ENCODE measurements at regions not wholly inside any gene's neighbourhood (a gene's known extent, or its start where the extent isn't known, plus 50 kb on each side); places are given as distances from the start of the nearest gene placed in this dataset.

DNA sequence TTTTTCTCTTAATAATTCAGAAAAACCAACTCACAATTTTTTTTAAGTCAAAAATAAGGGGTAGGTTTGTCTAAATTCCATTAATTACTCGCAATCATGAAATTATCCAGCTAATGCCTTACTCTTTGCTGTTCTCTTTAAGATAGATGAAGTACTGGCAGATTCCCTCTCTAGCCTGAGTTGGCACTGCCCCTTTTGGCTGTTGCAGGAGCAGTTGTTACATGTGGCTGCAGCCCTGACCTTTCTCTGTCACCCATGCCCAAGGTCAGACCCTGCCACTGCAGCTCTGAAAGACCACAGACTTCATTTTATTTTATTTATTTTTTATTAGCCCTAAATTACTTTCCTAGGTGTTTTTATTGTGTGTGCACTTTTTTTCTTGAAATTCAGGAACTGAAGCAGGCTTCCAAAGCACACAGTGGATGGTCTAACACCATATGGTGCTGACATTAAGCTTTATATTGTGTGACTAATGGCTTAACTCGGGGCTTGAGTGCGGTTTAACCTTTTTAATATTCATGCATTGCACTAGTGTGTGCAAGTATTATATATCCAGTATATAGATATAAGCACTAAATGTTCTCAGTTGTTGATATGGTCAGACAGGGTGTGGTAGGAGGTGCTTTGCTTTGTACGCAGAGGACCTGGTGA is 313.0 kb downstream of the CDH2 start:
- Histone ChIP-seq H3K27me3 (replicated peaks in 1 of 7) (no peaks in the 10 kb centered on the region), H3K4me1 (no peaks in the 10 kb centered on the region), H3K27ac (no peak overlapping the region), H3K4me3 (no peak overlapping the region), H3K9me3 (peaks cover 0 to 4% (median 0%) of the 10 kb centered on the region in 8 donors), H3K36me3 (no peaks in the 10 kb centered on the region)
- 53 to 83% (median 65%) methylated on average over 4 of the region's 4 CpGs for WGBS, 5 donors
- no peak for DNase-seq
- intact Hi-C loops (cut with DNase I; ENCODE audit: low total_unique reads), result no loop called here
- TF ChIP-seq, protein P1, sequence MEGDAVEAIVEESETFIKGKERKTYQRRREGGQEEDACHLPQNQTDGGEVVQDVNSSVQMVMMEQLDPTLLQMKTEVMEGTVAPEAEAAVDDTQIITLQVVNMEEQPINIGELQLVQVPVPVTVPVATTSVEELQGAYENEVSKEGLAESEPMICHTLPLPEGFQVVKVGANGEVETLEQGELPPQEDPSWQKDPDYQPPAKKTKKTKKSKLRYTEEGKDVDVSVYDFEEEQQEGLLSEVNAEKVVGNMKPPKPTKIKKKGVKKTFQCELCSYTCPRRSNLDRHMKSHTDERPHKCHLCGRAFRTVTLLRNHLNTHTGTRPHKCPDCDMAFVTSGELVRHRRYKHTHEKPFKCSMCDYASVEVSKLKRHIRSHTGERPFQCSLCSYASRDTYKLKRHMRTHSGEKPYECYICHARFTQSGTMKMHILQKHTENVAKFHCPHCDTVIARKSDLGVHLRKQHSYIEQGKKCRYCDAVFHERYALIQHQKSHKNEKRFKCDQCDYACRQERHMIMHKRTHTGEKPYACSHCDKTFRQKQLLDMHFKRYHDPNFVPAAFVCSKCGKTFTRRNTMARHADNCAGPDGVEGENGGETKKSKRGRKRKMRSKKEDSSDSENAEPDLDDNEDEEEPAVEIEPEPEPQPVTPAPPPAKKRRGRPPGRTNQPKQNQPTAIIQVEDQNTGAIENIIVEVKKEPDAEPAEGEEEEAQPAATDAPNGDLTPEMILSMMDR (IDR thresholded peaks at IDR 0.05 in 8 of 11, conservative IDR thresholded peaks at IDR 0.05 in 3 of 11), result no peak
- TF ChIP-seq POLR2AphosphoS5 (IDR thresholded peaks at IDR 0.05), result no peak

DNA sequence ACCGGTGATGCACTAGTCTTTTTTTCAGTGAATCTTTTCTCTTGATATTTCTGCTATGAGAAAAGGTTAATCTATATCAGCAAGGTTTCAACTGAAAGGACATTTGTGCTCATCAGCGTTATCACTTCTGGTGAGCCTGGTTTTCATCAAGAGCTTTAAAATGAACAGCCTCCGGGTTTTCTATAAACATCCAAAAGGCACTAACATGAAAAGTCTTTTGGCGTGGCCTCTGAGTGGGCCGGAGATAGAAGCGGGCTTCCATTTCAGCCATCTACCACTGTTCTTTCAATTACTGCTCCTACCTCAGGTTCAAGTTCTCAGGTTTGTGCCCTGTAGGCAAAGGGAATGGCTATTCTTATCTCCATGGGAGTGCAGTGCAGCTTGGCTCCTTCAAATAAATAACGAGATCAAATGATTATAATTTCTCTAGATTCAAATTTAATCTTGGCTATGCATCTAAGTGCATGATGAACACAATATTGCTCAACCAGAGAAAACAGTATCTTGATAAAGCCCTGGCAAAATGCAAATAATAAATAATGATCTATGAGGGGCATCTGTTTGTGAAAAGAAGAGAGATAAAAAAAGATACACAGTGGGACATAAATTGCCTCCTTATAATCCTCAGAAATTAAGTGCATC is 314.8 kb downstream of the CDH2 start:
- Histone ChIP-seq H3K4me1 (no peaks in the 10 kb centered on the region), H3K9me3 (no peaks in the 10 kb centered on the region), H3K4me3 (no peak overlapping the region), H3K27ac (no peak overlapping the region), H3K36me3 (no peaks in the 10 kb centered on the region), H3K27me3 (replicated peaks in 1 of 7) (no peaks in the 10 kb centered on the region)
- no peak for DNase-seq
- no peak for TF ChIP-seq POLR2AphosphoS5 (IDR thresholded peaks at IDR 0.05)
- intact Hi-C loops (cut with DNase I; ENCODE audit: low total_unique reads), result no loop called here
- 80 to 88% (median 83%) methylated on average over 7 of the region's 7 CpGs for WGBS, 5 donors

DNA sequence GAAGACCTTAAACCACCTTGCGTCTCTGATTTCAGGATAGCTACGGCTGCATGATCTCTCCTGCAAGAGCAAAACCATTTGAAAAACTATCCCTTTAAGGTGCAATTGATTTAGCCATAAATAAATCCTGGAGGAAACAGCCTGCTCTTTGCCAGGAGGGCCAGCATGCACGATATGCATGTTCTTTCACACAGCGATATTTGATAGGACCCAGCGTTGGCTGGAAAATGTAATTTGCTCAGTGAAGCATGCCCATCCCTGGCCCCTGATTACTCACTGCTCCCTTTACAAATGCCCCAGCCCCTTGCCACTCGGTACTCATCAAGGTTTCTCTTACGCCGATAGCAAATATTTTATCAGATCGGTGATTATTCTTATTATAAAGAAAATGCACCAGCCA is 315.4 kb downstream of the CDH2 start:
- no peak for DNase-seq
- WGBS, 5 donors, result 88 to 91% (median 89%) methylated on average over 9 of the region's 9 CpGs
- intact Hi-C loops (cut with DNase I; ENCODE audit: low total_unique reads), result no loop called here
- Histone ChIP-seq H3K4me3 (no peak overlapping the region), H3K9me3 (no peaks in the 10 kb centered on the region), H3K27me3 (replicated peaks in 1 of 7) (no peaks in the 10 kb centered on the region), H3K4me1 (no peaks in the 10 kb centered on the region), H3K27ac (no peak overlapping the region), H3K36me3 (no peaks in the 10 kb centered on the region)
- TF ChIP-seq POLR2AphosphoS5 (IDR thresholded peaks at IDR 0.05) (no peak), POLR2A (IDR thresholded peaks at IDR 0.05) (no peak)
- TF ChIP-seq, protein P1 (IDR thresholded peaks at IDR 0.05 in 8 of 11, conservative IDR thresholded peaks at IDR 0.05 in 3 of 11), result no peak

DNA sequence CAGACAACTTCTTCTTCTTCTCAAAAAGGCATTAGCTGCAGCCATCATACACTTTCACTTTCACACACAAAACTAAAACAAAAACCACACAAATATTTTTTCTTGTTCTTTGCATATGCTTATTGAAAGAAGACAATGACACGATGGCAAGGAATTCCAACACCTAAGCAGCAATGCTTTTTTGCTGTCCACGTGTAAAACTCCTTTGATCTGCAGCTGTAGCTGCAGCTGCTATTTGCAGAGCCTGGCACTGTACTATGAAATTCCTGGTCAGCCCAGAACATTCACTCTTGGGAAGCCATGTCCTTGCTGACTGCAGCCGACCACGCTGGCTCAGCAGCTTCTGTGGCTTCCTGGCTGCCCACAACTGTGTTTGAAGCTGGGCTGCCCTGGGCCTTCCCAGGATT is 316.2 kb downstream of the CDH2 start:
- no peak overlapping the region for H3K4me3 ChIP-seq
- H3K36me3 ChIP-seq, result no peaks in the 10 kb centered on the region
- H3K27me3 ChIP-seq (replicated peaks in 1 of 7), result no peaks in the 10 kb centered on the region
- WGBS, 5 donors, result 16 to 31% (median 28%) methylated on average over 4 of the region's 4 CpGs
- intact Hi-C loops (cut with DNase I; ENCODE audit: low total_unique reads), result no loop called here
- no peak overlapping the region for H3K27ac ChIP-seq
- DNase-seq, result no peak
- no peaks in the 10 kb centered on the region for H3K4me1 ChIP-seq
- no peaks in the 10 kb centered on the region for H3K9me3 ChIP-seq
- no peak for TF ChIP-seq POLR2AphosphoS5 (IDR thresholded peaks at IDR 0.05)
- TF ChIP-seq, protein P1 (IDR thresholded peaks at IDR 0.05 in 8 of 11, conservative IDR thresholded peaks at IDR 0.05 in 3 of 11), result no peak
- TF ChIP-seq POLR2A (IDR thresholded peaks at IDR 0.05), result no peak

Data from spleen (tissue), 11 donors.